GM20431 (cell line): ENCODE measurements at regions not wholly inside any gene's neighbourhood (a gene's known extent, or its start where the extent isn't known, plus 50 kb on each side); places are given as distances from the start of the nearest gene placed in this dataset.

ENCODE experiments used
- in situ Hi-C: fragments of 300-500 bp; cut with MseI, MboI; formaldehyde crosslinking; loops from one replicate; pipeline ENCODE4 v1.15.0; 2020; ENCODE audit warnings: low sequenced_read_pairs; ENCODE audit not compliant: unreplicated experiment

- in situ Hi-C loops = no loop called here
Observed at GRCh38 chr5:167892352-167893115, 398.9 kb upstream of the WWC1 start.

- in situ Hi-C loops = no loop called here
Observed at GRCh38 chr5:167893271-167893670, 398.2 kb upstream of the WWC1 start.

GRCh38 chr5:167894631-167895472 is 396.6 kb upstream of the WWC1 start:
- in situ Hi-C loops = no loop called here

GRCh38 chr5:167895899-167896659 is 395.4 kb upstream of the WWC1 start:
- in situ Hi-C loops = no loop called here

GRCh38 chr5:167896814-167897213 is 394.6 kb upstream of the WWC1 start:
- in situ Hi-C loops = no loop called here

GRCh38 chr5:167897371-167897770 is 394.1 kb upstream of the WWC1 start:
- in situ Hi-C loops = no loop called here

- in situ Hi-C loops = no loop called here
Observed at GRCh38 chr5:167898361-167899042, 392.9 kb upstream of the WWC1 start.

GRCh38 chr5:167899490-167900070 is 391.9 kb upstream of the WWC1 start:
- in situ Hi-C loops = no loop called here

GRCh38 chr5:167900340-167900935 is 391.0 kb upstream of the WWC1 start:
- in situ Hi-C loops = no loop called here

- in situ Hi-C loops = no loop called here
Observed at GRCh38 chr5:167902298-167902697, 389.1 kb upstream of the WWC1 start.

GRCh38 chr5:167903243-167903642 is 388.2 kb upstream of the WWC1 start:
- in situ Hi-C loops = no loop called here

GRCh38 chr5:167903659-167904058 is 387.8 kb upstream of the WWC1 start:
- in situ Hi-C loops = no loop called here

GRCh38 chr5:167905919-167906853 is 385.3 kb upstream of the WWC1 start:
- in situ Hi-C loops = no loop called here

- in situ Hi-C loops = no loop called here
Observed at GRCh38 chr5:167908606-167909005, 382.8 kb upstream of the WWC1 start.

- in situ Hi-C loops = no loop called here
Observed at GRCh38 chr5:167912941-167913665, 378.3 kb upstream of the WWC1 start.

GRCh38 chr5:167915237-167915636 is 376.2 kb upstream of the WWC1 start:
- in situ Hi-C loops = no loop called here

- in situ Hi-C loops = no loop called here
Observed at GRCh38 chr5:167916261-167916691, 375.2 kb upstream of the WWC1 start.

GRCh38 chr5:167916706-167917105 is 374.7 kb upstream of the WWC1 start:
- in situ Hi-C loops = no loop called here
